Stomach (tissue), 4 donors: ENCODE measurements at regions not wholly inside any gene's neighbourhood (a gene's known extent, or its start where the extent isn't known, plus 50 kb on each side); places are given as distances from the start of the nearest gene placed in this dataset.

Experiments
- POLR2A ChIP-seq, 4 donors: fragments of 450-650 bp; IDR thresholded peaks; one replicate each; pipeline ENCODE4 v1.6.1; 2016; ENCODE audit warnings: antibody characterized with exemption in 4 of 4, control low read depth in 2 of 4, mild to moderate bottlenecking in 1 of 4, moderate library complexity in 1 of 4
- TF ChIP-seq, protein P1 (sequence below), 7 experiments: fragments of 450-650 bp in 4 of 7; fragments of 200-600 bp in 3 of 7; sonication (generic) in 3 of 7; IDR thresholded peaks; one replicate each; pipeline ENCODE4 v1.5.1; 2016 to 2019; ENCODE audit warnings: antibody characterized with exemption in 7 of 7, control low read depth in 2 of 7, mild to moderate bottlenecking in 1 of 7

- TF ChIP-seq, protein P1, sequence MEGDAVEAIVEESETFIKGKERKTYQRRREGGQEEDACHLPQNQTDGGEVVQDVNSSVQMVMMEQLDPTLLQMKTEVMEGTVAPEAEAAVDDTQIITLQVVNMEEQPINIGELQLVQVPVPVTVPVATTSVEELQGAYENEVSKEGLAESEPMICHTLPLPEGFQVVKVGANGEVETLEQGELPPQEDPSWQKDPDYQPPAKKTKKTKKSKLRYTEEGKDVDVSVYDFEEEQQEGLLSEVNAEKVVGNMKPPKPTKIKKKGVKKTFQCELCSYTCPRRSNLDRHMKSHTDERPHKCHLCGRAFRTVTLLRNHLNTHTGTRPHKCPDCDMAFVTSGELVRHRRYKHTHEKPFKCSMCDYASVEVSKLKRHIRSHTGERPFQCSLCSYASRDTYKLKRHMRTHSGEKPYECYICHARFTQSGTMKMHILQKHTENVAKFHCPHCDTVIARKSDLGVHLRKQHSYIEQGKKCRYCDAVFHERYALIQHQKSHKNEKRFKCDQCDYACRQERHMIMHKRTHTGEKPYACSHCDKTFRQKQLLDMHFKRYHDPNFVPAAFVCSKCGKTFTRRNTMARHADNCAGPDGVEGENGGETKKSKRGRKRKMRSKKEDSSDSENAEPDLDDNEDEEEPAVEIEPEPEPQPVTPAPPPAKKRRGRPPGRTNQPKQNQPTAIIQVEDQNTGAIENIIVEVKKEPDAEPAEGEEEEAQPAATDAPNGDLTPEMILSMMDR (IDR thresholded peaks at IDR 0.05): no peak
- TF ChIP-seq POLR2A (IDR thresholded peaks at IDR 0.05): no peak
Measured at GRCh38 chr13:34039678-34040077, 221.7 kb downstream of the RFC3 start.
